ENCODE measurements at regions not wholly inside any gene's neighbourhood (a gene's known extent, or its start where the extent isn't known, plus 50 kb on each side); places are given as distances from the start of the nearest gene placed in this dataset.

DNA sequence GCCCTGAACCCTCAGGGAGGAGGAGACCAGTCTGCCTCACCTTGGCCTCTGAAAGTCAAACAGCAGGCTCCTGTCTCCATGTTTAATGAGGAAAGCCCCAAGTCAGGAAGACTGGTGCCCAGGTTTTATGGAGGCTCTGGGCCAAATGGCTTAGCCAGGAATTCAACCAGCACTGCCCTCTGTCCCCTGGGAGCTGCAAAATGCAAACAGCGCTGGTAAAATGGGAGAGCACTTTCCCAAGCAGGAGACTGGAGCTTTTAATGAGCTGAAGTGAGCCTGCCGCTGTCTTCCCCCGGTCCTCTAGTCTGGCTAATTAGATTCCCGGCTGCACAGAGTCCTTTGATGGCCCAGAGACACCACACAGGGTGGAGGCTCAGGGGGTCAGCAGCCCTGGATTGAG lies 276.0 kb upstream of the TRIB2 start:
- POLR2A ChIA-PET (ENCODE audit: partially characterized antibody) = interaction anchor here (1.2 to 2.1 kb wide), 2 partner anchors 48 to 115 kb away, joined by 3 to 8 read pairs; no protein-coding TSS in a partner anchor
- H3K4me1 Mint-ChIP-seq = peaks cover 29 to 52% (median 38%) of the 10 kb centered on the region in 4 donors

DNA sequence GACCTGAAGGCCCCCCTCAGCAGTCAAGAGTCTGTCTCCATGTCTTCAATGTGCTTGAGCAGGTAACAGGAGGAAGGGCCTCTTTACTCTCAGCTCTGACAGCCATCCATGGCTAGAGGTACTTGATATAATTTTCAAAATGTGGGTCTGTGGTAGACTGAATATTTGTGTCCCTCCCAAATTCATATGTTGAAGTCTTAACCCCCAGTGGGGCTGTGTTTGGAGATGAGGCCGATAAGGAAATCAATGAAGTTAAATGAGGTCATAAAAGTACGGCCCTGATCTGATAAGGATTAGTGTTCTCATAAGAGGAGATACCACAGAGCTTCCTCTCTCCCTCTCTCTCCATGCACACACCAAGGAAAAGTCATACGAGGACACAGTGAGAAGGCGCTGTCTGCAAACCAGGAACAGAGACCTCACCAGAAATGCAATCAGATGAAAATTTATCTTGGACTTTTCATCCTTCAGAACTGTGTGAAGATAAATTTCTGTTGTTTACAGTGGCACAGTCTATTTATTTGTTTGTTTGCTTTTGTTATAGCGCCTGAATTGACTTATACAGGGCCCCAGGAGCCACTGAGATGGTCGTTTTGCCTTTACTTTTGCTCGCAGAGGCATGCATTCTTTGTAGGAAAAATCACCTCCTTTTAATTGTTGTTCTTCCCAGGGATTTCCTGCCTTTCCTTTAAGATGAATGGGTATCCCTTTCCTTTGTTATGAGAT lies 274.8 kb upstream of the TRIB2 start:
- DNase-seq = peak in 3 of 5 donors; percentile 18 to 25 (median 23)
- peak overlapping the region in 5 of 8 donors; percentile 2 to 63 (median 36) for H3K4me3 Mint-ChIP-seq

More for the DNA sequence above, 276.0 kb upstream of the TRIB2 start:
- Histone ChIP-seq H3K27me3 (ENCODE audit: insufficient read depth, low read length) (no peaks in the 10 kb centered on the region), H3K36me3 (ENCODE audit: insufficient read depth, low read length) (no peaks in the 10 kb centered on the region), H3K27ac (ENCODE audit: low read depth, low read length) (no peak overlapping the region), H3K9me3 (ENCODE audit: control insufficient read depth in 1 of 2, low read length in 2 of 2) (no peaks in the 10 kb centered on the region), H3K4me3 (ENCODE audit: low read length in 2 of 2) (no peak overlapping the region), H3K4me1 (ENCODE audit: insufficient read depth, low read length) (peaks cover 44% of the 10 kb centered on the region)
- H3K4me3 Mint-ChIP-seq = no peak overlapping the region
- no peaks in the 10 kb centered on the region for H3K36me3 Mint-ChIP-seq
- CTCF ChIA-PET (ENCODE audit: partially characterized antibody) = interaction anchor here (1.5 kb wide), 1 partner anchor 275 kb away, joined by 7 read pairs; the partner anchor contains the start of gene TRIB2
- H3K27ac Mint-ChIP-seq = no peak overlapping the region
- intact Hi-C loops (cut with micrococcal nuclease) = no loop called here
- no peak for DNase-seq
- no peaks in the 10 kb centered on the region for H3K9me3 Mint-ChIP-seq
- no peaks in the 10 kb centered on the region for H3K27me3 Mint-ChIP-seq

DNA sequence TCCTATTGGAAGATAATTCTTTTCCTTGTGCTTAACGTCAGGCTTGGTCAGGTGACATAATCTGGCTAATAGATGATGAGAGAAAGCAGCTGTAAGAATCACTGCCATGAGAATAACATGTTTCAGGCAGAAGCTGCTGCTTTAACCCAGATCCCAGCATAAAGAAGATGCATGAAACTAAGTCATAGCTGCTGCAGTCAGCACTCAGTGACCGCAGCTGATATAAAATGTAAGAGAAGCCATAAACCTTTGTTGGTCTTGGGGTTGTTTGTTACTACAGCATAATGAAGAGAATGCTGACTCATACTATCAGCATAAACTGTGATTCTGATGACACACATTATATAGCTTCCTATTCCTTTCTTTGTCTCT lies 274.3 kb upstream of the TRIB2 start:
- peaks cover 19 to 37% (median 24%) of the 10 kb centered on the region in 4 donors for H3K4me1 Mint-ChIP-seq
- POLR2A ChIA-PET (ENCODE audit: partially characterized antibody) = interaction anchor here (0.6 to 2.1 kb wide), 8 partner anchors 10 to 281 kb away, joined by 3 to 11 read pairs (median 4); partner anchors contain the start of gene TRIB2

More for the DNA sequence above, 274.8 kb upstream of the TRIB2 start:
- Histone ChIP-seq H3K4me1 (ENCODE audit: insufficient read depth, low read length) (peaks cover 32% of the 10 kb centered on the region), H3K27ac (ENCODE audit: low read depth, low read length) (no peak overlapping the region), H3K36me3 (ENCODE audit: insufficient read depth, low read length) (no peaks in the 10 kb centered on the region), H3K4me3 (ENCODE audit: low read length in 2 of 2) (no peak overlapping the region), H3K9me3 (ENCODE audit: control insufficient read depth in 1 of 2, low read length in 2 of 2) (no peaks in the 10 kb centered on the region), H3K27me3 (ENCODE audit: insufficient read depth, low read length) (no peaks in the 10 kb centered on the region)
- Mint-ChIP-seq H3K36me3 (no peaks in the 10 kb centered on the region), H3K27ac (peak overlapping the region in 6 of 7 donors; percentile 27 to 80 (median 64)), H3K27me3 (no peaks in the 10 kb centered on the region), H3K4me1 (peaks cover 23 to 42% (median 29%) of the 10 kb centered on the region in 4 donors), H3K9me3 (no peaks in the 10 kb centered on the region)
- intact Hi-C loops (cut with micrococcal nuclease) = no loop called here
- CTCF ChIA-PET (ENCODE audit: partially characterized antibody) = interaction anchor here (0.9 to 1.6 kb wide), 7 partner anchors 9 to 490 kb away, joined by 3 to 7 read pairs (median 5); partner anchors contain the start of gene TRIB2
- POLR2A ChIA-PET (ENCODE audit: partially characterized antibody) = interaction anchor here (0.6 to 2.1 kb wide), 9 partner anchors 10 to 281 kb away, joined by 3 to 11 read pairs (median 4); partner anchors contain the start of gene TRIB2

DNA sequence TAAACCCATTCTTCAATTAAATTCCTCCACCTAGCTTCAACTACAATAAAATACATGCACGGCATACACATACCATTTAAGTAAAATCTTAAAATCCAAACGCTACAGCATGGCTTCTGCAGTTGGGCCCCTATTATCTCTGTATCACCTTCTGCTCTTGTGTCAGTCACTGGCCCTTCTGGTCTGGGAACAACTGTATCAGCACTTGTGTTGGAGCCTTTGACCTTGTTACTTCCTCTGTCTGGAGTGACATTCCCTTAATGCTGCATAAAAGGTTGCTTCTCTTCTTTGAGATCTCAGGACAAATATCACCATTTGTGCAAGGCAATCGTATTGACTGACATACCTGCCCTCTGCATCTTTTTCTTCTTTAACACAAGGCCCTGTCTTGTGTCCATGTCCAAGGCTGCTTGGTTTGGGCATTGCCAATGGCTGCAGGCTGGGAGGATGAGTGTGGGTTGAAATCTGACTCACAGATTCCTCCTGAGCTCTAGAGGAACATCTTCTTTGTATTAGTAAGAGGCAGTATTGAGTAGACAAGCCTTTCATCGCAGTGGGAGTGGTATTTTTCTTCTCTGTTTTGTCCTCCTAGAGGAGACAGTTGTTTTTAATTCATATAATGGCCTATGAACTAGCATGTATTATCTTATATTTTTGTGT lies 267.8 kb upstream of the TRIB2 start:
- H3K4me3 ChIP-seq (ENCODE audit: low read length in 2 of 2) = no peak overlapping the region
- Mint-ChIP-seq H3K4me1 (peaks cover 25 to 42% (median 32%) of the 10 kb centered on the region in 4 donors), H3K9me3 (peaks cover 0 to 4% (median 0%) of the 10 kb centered on the region in 8 donors), H3K27ac (peak overlapping the region in 1 of 7 donors; percentile 5), H3K36me3 (no peaks in the 10 kb centered on the region), H3K27me3 (no peaks in the 10 kb centered on the region), H3K4me3 (no peak overlapping the region)
- H3K9me3 ChIP-seq (ENCODE audit: control insufficient read depth in 1 of 2, low read length in 2 of 2) = no peaks in the 10 kb centered on the region
- POLR2A ChIA-PET (ENCODE audit: partially characterized antibody) = interaction anchor here (0.5 to 1.5 kb wide), 2 partner anchors 267 to 272 kb away, joined by 3 to 4 read pairs; partner anchors contain the start of gene TRIB2
- no peaks in the 10 kb centered on the region for H3K27me3 ChIP-seq (ENCODE audit: insufficient read depth, low read length)
- no peak for DNase-seq
- intact Hi-C loops (cut with micrococcal nuclease) = no loop called here
- no peaks in the 10 kb centered on the region for H3K36me3 ChIP-seq (ENCODE audit: insufficient read depth, low read length)
- H3K4me1 ChIP-seq (ENCODE audit: insufficient read depth, low read length) = peaks cover 29% of the 10 kb centered on the region
- no peak overlapping the region for H3K27ac ChIP-seq (ENCODE audit: low read depth, low read length)
- CTCF ChIA-PET (ENCODE audit: partially characterized antibody) = no interaction called here

More for the DNA sequence above, 274.3 kb upstream of the TRIB2 start:
- H3K9me3 Mint-ChIP-seq = no peaks in the 10 kb centered on the region
- Histone ChIP-seq H3K9me3 (ENCODE audit: control insufficient read depth in 1 of 2, low read length in 2 of 2) (no peaks in the 10 kb centered on the region), H3K4me3 (ENCODE audit: low read length in 2 of 2) (no peak overlapping the region), H3K36me3 (ENCODE audit: insufficient read depth, low read length) (no peaks in the 10 kb centered on the region), H3K27ac (ENCODE audit: low read depth, low read length) (no peak overlapping the region), H3K4me1 (ENCODE audit: insufficient read depth, low read length) (peaks cover 27% of the 10 kb centered on the region), H3K27me3 (ENCODE audit: insufficient read depth, low read length) (no peaks in the 10 kb centered on the region)
- no peaks in the 10 kb centered on the region for H3K36me3 Mint-ChIP-seq
- peak overlapping the region in 3 of 7 donors; percentile 71 to 77 (median 74) for H3K27ac Mint-ChIP-seq
- peak in 1 of 5 donors; percentile 12 for DNase-seq
- CTCF ChIA-PET (ENCODE audit: partially characterized antibody) = interaction anchor here (0.7 to 1.6 kb wide), 8 partner anchors 9 to 581 kb away, joined by 3 to 7 read pairs (median 4); partner anchors contain the start of gene TRIB2
- intact Hi-C loops (cut with micrococcal nuclease) = no loop called here
- H3K27me3 Mint-ChIP-seq = no peaks in the 10 kb centered on the region
- peak overlapping the region in 4 of 8 donors; percentile 7 to 56 (median 32) for H3K4me3 Mint-ChIP-seq

DNA sequence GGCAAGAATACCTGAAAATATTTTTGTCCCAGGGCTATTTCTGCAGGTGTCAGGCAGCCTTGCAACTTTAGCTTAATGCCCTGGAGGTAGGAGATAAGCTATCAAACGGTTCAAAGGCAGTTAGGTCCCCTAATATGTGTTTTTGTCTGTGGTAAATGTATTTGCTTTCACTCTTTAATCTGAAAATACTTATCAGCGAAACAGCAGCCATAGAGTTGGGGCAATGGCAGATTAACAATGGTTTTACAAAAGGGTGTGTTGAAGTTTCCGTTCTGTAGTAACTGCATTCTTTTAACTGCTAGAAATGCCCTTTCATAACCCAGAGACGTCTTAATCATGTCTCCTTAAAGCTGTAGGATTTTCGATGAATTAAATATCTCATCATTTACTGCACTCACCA lies 265.0 kb upstream of the TRIB2 start:
- POLR2A ChIA-PET (ENCODE audit: partially characterized antibody) = interaction anchor here (0.7 to 3.2 kb wide), 15 partner anchors 9 to 405 kb away, joined by 3 to 24 read pairs (median 4); partner anchors contain the start of gene TRIB2
- H3K9me3 ChIP-seq (ENCODE audit: control insufficient read depth in 1 of 2, low read length in 2 of 2) = no peaks in the 10 kb centered on the region
- H3K27ac ChIP-seq (ENCODE audit: low read depth, low read length) = peak overlapping the region; percentile 47
- Mint-ChIP-seq H3K4me3 (peak overlapping the region; percentile 54 to 81 (median 74)), H3K27ac (peak overlapping the region; percentile 67 to 91 (median 81)), H3K36me3 (no peaks in the 10 kb centered on the region), H3K4me1 (peaks cover 28 to 54% (median 40%) of the 10 kb centered on the region in 4 donors), H3K9me3 (peaks cover 0 to 4% (median 0%) of the 10 kb centered on the region in 8 donors), H3K27me3 (no peaks in the 10 kb centered on the region)
- H3K36me3 ChIP-seq (ENCODE audit: insufficient read depth, low read length) = no peaks in the 10 kb centered on the region
- H3K4me1 ChIP-seq (ENCODE audit: insufficient read depth, low read length) = peaks cover 34% of the 10 kb centered on the region
- DNase-seq = peak in 4 of 5 donors; percentile 12 to 23 (median 18)
- CTCF ChIA-PET (ENCODE audit: partially characterized antibody) = interaction anchor here (0.7 to 3.1 kb wide), 11 partner anchors 9 to 667 kb away, joined by 3 to 32 read pairs (median 3); partner anchors contain the start of gene TRIB2
- no peaks in the 10 kb centered on the region for H3K27me3 ChIP-seq (ENCODE audit: insufficient read depth, low read length)
- intact Hi-C loops (cut with micrococcal nuclease) = no loop called here
- H3K4me3 ChIP-seq (ENCODE audit: low read length in 2 of 2) = peak overlapping the region; percentile 2 to 15

DNA sequence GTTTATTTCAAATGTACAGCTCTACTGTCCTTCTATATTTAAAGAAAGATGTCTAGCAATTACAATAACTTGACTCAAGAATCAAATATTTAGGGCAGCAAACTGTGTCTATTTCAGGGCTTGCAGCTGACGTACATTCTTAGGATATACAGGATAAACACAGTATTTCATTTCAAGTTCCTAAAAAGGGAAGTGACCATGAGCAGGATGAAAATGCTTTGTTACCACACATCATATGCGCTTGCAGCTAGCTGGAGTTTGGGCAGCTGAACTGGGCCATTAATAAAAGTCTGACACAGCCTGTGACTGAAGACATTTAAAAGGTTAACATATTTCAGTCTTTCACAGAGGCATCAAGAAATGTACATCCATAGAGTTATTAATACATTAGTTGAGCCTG lies 264.6 kb upstream of the TRIB2 start:
- Mint-ChIP-seq H3K4me3 (peak overlapping the region; percentile 54 to 81 (median 74)), H3K27me3 (no peaks in the 10 kb centered on the region), H3K27ac (peak overlapping the region; percentile 67 to 91 (median 81)), H3K36me3 (no peaks in the 10 kb centered on the region), H3K9me3 (peaks cover 0 to 4% (median 0%) of the 10 kb centered on the region in 8 donors), H3K4me1 (peaks cover 33 to 59% (median 44%) of the 10 kb centered on the region in 4 donors)
- ChIA-PET POLR2A (ENCODE audit: partially characterized antibody) (interaction anchor here (0.8 to 3.2 kb wide), 13 partner anchors 10 to 405 kb away, joined by 3 to 24 read pairs (median 5); partner anchors contain the start of gene TRIB2), CTCF (ENCODE audit: partially characterized antibody) (interaction anchor here (1.0 to 3.1 kb wide), 9 partner anchors 10 to 589 kb away, joined by 3 to 32 read pairs (median 4); partner anchors contain the start of gene TRIB2)
- H3K9me3 ChIP-seq (ENCODE audit: control insufficient read depth in 1 of 2, low read length in 2 of 2) = no peaks in the 10 kb centered on the region
- H3K27ac ChIP-seq (ENCODE audit: low read depth, low read length) = peak overlapping the region; percentile 47
- peaks cover 39% of the 10 kb centered on the region for H3K4me1 ChIP-seq (ENCODE audit: insufficient read depth, low read length)
- H3K27me3 ChIP-seq (ENCODE audit: insufficient read depth, low read length) = no peaks in the 10 kb centered on the region
- DNase-seq = no peak
- intact Hi-C loops (cut with micrococcal nuclease) = no loop called here
- H3K4me3 ChIP-seq (ENCODE audit: low read length in 2 of 2) = peak overlapping the region; percentile 2 to 15
- H3K36me3 ChIP-seq (ENCODE audit: insufficient read depth, low read length) = no peaks in the 10 kb centered on the region

Measured in CD4-positive, alpha-beta memory T cell (primary cell).